Fibroblast of lung (primary cell): ENCODE measurements at regions not wholly inside any gene's neighbourhood (a gene's known extent, or its start where the extent isn't known, plus 50 kb on each side); places are given as distances from the start of the nearest gene placed in this dataset.

Experiments used
- EZH2 ChIP-seq: IDR thresholded peaks from 2 replicates; pipeline ENCODE4 v1.5.1; 2012; ENCODE audit warnings: low read length, control low read depth, mild to moderate bottlenecking; ENCODE audit errors: missing control alignments
- TF ChIP-seq, protein P1 (sequence below), 2 donors: IDR thresholded peaks in 1 of 2; conservative IDR thresholded peaks in 1 of 2; 1 replicate in 1 of 2; 2 replicates in 1 of 2; pipeline ENCODE4 v1.5.1; 2011 to 2012; ENCODE audit warnings: low read length in 2 of 2, control low read depth in 1 of 2, inconsistent platforms in 1 of 2, low read depth in 1 of 2, mild to moderate bottlenecking in 1 of 2

DNA sequence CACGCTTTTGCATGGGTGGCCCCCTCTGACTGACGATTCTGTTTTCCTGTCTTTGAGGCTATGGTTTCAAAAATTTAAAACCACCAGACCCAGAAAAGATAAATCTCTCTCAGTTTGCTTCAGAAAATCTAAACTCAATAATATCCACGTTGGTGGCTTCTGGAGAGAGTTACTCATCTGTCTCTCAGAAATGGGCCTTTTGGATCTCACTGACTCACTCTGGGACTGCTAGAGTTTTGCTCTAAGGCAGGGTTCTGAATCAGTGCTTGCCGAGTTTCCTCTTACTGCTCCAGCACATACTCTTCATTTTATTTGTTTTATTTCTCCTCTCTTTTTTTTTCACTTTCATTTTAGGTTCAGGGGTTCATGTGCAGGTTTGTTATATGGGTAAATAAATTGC is 305.7 kb downstream of the BLID start:
- TF ChIP-seq, protein P1, sequence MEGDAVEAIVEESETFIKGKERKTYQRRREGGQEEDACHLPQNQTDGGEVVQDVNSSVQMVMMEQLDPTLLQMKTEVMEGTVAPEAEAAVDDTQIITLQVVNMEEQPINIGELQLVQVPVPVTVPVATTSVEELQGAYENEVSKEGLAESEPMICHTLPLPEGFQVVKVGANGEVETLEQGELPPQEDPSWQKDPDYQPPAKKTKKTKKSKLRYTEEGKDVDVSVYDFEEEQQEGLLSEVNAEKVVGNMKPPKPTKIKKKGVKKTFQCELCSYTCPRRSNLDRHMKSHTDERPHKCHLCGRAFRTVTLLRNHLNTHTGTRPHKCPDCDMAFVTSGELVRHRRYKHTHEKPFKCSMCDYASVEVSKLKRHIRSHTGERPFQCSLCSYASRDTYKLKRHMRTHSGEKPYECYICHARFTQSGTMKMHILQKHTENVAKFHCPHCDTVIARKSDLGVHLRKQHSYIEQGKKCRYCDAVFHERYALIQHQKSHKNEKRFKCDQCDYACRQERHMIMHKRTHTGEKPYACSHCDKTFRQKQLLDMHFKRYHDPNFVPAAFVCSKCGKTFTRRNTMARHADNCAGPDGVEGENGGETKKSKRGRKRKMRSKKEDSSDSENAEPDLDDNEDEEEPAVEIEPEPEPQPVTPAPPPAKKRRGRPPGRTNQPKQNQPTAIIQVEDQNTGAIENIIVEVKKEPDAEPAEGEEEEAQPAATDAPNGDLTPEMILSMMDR (conservative IDR thresholded peaks at IDR 0.05 in 1 of 2, IDR thresholded peaks at IDR 0.05 in 1 of 2; ENCODE audit: low read depth in 1 of 2, low read length in 2 of 2), result no peak
- no peak for TF ChIP-seq EZH2
